T-helper 2 cell treated with Interferon-gamma antibody and Interleukin-4, amounts not matched to agents 100 ng/mL and 5 ng/mL, for 36 hours (primary cell): ENCODE measurements at regions not wholly inside any gene's neighbourhood (a gene's known extent, or its start where the extent isn't known, plus 50 kb on each side); places are given as distances from the start of the nearest gene placed in this dataset.
"Not testable (repeated sequence)": the region's sequence is repeated elsewhere in the genome, so short reads cannot be mapped to it uniquely, and the experiment has no call there.

Source experiments
- intact Hi-C: fragments of 100-400 bp; cut with micrococcal nuclease; formaldehyde crosslinking; loops from one replicate; pipeline ENCODE4 v1.15.1; 2023

GRCh38 chr4:159547645-159548308 lies 444.9 kb downstream of the RAPGEF2 start:
- intact Hi-C loops: no loop called here

DNA sequence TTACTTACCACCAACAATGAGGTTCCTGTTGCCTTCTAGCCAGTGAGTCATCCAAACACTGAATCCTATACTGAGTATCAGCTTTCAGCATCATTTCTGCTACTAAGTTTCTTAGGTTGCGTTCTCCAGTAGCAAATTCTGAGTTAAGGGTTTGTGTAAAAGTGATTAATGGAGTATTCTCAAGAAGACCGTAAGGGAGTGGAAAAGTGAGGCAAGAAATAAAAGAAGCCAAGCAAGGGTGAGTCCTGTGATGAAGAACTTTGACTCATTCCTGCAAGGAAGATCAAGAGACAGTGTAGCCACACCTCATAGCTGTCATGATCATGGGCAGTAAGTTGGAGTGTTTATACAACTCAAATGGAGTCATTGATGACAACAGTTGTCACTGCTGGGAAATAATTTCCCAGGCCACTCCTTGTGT lies 446.2 kb downstream of the RAPGEF2 start:
- intact Hi-C loops: no loop called here

GRCh38 chr4:159551281-159551680 lies 448.4 kb downstream of the RAPGEF2 start:
- intact Hi-C loops: no loop called here

DNA sequence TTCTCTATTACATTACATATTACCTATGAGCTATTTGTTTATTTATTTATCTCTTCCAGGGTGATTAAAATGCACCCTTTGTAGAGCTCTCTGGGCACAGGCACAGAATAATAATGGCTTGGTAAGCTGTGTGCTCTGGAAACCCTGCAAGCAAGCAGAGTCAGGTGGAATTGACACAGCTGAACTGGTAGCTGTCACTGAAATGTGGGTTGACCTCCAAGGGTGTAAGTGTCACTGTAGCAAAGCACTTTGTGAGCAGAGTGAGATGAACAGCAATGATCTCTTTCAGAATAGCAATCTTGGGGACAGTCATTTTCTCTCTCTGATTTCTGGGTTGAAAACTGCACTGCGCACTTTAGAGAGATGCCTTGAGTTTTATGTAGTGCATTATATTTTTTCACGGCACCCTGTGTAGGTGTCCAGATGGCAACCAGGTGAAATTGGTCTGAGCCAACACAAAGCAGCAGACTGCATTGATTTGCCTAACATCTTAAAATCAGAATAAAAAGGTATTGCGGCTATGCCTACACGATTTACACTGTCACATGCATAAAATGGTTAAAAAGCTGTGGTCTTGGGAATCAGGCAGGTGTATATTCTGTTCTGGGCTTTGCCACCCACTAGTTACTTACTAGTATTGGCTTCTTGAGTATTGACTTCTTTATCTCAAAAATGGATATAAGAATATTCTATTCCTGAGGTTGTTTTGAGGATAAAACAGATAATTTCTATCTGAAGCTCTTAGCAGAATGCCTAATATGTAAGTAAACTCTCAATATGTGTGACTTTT lies 450.3 kb downstream of the RAPGEF2 start:
- intact Hi-C loops: no loop called here

DNA sequence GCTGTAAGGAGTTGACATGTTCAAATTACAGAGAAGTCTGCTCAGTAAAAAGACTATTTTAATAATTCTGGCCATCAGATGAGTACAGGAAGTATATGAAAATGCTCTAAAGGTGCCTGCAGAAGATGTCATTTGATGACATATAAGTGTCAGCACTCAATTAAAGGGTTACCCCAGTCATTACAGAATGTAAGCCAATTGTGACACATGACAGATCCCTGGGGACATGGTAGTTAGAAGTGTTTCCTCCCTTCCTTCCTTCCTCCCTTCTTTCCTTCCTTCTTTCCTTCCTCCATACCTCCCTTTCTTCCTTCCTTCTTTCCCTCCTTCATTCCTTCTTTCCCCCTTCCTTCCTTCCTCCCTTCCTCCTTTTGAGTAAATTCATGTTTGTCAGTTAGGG lies 453.0 kb downstream of the RAPGEF2 start:
- intact Hi-C loops: no loop called here

DNA sequence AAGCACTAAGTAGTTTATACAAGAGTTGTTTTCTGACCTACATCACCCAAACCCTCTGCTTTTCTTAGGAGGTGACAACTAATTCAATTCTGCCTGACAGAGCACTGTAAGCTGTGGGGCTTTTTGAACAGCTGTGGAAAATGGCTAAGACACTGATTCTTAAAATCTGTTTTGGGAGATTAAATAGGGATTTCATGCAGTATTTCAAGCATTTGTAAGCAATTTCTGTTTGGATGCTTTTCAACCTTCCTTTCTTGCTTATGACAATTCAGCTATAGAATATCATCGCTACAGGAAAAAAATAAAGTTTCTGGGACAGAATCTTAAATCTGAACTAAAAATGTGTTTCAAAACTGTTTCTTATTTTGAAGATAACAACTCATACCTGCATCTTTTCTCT lies 459.5 kb downstream of the RAPGEF2 start:
- intact Hi-C loops: no loop called here

DNA sequence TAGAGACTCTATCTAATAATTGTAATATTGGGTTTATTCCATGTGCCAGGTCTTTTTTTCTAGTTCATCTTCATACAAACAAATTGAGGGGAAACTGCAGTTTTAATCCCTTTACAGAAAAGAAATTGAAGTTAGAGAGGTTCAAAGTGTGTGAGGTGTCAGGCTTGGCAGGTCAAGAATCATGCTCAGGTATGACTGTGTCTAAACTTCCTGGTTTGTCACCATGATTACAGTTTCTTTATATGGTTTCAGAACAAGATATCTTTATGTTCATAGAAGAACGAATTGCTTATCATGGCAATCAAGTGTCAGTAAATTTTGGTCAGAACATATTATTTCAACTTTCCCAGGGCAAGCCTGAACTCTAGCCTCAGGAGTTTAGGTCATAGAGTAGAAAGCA lies 460.4 kb downstream of the RAPGEF2 start:
- intact Hi-C loops: no loop called here

DNA sequence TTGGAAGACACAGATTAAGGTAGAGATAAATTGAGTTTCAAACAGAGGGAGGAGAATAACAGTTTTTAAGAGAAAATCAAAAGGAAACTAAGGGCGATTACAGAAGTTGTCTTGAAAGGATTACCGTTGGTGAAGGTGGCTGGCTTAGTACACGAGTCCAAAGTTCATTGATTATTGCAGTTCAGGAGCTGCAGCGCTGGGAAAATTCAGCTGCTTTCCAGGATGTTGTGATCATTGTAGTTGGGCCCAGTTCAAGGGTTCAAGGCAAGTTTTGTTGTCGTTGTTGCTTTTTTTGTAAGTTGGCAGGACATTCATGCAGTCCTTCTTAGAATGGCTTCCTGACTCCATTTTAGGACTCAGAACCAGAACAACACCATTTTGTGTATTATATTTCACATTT lies 461.7 kb downstream of the RAPGEF2 start:
- intact Hi-C loops: no loop called here

- intact Hi-C loops: no loop called here
Measured at GRCh38 chr4:159566786-159567185, 463.9 kb downstream of the RAPGEF2 start.

DNA sequence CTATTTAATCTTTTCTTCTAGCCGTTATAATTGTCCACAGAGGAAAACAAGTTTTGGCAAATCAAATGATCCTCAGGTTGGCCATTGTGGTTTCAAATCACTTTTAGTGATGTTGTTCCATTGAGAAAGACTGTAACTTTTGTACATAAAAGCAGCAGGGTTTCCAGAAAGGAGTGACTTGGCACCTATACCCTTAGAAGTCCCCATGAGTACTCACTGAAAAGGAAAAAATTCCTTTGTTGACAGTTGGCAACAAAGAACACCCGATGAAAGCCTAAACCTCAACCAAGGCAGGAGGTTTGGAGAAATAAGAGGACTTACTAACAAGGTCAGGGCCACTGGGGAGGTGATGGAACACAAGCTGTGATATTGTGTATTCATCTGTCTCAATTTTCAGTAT lies 474.4 kb downstream of the RAPGEF2 start:
- intact Hi-C loops: no loop called here

DNA sequence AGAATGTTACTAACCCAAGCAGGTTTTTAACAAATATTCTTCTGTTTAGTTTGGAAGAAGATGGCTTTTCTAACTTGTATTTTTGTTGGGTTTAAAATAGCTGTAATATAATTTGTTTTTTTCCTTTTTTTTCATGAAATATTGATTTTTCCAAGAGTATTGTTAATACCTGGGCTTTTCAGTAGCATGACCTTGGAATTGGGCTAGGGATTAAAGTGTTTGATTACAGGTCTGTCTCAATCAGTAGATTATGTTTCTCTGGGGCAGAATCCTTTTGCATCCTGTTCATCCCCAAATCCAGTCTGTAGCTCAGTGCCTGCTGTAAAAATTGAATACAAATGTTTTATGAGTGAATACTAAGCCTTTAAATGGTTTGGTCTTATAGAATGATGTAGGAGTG lies 479.8 kb downstream of the RAPGEF2 start:
- intact Hi-C loops: no loop called here

- intact Hi-C loops: no loop called here
Measured at GRCh38 chr4:159592898-159593556, 490.1 kb downstream of the RAPGEF2 start.

GRCh38 chr4:159593681-159594080 lies 490.8 kb downstream of the RAPGEF2 start:
- intact Hi-C loops: no loop called here

DNA sequence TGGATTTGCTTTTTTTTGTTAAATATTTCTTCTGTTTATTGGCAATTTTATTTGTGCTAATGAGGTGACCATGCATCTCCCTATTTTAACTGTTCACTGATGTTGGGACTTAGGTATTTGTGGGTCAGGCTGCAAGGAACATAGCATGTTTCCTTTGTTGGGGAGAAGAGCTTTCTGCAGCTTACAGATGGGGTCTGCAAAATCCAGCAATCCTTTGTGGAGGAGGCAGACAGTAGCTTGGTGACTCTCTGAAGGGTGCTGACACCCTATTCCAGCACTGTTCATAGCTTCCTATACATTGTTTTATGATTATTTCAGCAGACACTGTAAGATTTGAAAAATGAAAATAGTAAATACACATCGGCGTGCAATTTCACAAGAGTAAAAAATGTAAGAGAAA lies 491.7 kb downstream of the RAPGEF2 start:
- intact Hi-C loops: no loop called here

DNA sequence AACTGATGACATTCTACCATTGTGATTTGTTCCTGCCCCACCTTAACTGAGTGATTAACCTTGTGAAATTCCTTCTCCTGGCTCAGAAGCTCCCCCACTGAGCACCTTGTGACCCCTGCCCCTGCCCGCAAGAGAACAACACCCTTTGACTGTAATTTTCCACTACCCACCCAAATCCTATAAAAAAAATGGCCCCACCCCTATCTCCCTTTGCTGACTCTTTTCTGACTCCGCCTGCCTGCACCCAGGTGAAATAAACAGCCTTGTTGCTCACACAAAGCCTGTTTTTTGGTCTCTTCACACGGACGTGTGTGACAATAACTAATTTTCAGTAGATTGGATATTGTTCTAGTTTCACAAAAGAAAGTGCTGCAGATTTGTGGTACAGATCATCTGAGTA lies 492.2 kb downstream of the RAPGEF2 start:
- intact Hi-C loops: not testable (repeated sequence)

DNA sequence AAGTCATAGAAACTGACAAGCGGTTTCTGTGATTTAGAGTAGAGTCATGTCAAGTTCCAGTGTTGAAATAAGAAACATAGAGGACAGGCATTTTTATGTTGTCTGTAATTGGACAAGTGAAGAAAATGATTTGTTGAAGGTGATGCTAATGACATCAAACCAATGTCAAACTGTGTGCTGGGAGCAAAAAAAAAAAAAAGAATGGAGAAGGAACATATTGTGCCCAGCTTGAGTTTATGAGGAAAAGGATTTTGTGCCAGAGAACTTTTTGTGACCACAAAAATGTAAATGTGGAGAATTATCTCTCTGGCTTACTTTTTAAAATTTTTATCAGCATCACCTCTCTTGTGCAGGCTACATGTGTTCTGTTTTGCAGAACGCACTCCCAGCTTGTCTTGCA lies 495.7 kb downstream of the RAPGEF2 start:
- intact Hi-C loops: no loop called here

GRCh38 chr4:159600061-159600460 lies 497.2 kb downstream of the RAPGEF2 start:
- intact Hi-C loops: no loop called here

DNA sequence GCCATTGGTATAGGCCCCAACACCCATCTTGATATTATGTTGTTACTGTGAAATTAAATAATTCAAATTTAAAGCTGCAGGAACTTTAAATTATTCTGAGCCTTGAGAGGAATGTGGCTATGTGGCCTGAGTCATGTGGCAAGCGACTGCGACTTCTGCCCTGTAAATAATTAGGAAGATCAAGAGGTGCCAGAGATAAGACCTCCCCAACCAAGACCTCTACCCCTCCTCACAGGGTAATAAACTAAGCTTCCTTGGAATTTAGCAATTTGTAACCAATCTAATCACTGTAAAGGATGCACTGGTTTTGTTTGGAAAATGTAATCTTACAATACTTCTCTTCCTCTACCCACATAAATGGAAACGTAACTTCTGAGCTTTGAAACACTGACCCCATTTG lies 501.9 kb downstream of the RAPGEF2 start:
- intact Hi-C loops: no loop called here

DNA sequence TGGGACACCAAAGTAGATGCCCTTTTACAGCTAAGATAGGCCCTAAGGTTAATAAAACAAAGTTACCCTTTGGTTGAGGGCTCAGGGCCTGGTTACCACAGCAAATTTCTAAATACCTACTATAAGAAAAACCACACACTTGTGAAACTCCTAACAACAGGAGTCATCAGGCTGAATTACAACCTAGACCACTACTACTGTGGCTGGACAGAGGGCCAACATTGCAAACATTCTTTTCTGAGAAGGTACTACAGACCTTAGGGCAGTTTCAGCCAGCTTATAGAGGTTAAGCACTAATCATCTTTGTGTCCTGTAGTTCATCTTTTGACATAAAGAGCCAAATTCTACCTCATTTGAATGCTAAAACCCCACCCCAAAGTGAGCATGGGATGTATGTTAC lies 504.0 kb downstream of the RAPGEF2 start:
- intact Hi-C loops: no loop called here

GRCh38 chr4:159607809-159608208 lies 504.9 kb downstream of the RAPGEF2 start:
- intact Hi-C loops: no loop called here

- intact Hi-C loops: no loop called here
Measured at GRCh38 chr4:159608436-159608835, 505.6 kb downstream of the RAPGEF2 start.

DNA sequence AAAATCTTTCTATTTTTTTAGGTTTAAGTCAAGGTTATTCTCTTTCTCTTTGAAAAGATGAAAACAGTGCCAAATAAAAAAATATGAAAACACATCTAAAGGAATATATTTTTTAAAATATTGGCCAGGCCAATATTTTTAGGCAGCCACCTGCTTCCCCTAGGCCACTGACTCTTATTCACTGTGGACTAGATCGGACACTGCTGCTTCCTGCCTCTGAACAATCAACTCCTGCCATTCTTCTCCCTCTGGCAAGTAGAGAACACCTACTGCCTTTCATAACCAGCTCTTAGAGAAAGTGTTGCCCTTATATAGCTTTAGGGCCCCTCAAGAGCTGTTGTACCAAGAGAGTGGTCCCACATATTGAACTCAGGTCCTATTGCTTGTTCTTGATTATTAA lies 529.2 kb downstream of the RAPGEF2 start:
- intact Hi-C loops: no loop called here
